Mesendoderm (in vitro differentiated cells): ENCODE measurements at regions not wholly inside any gene's neighbourhood (a gene's known extent, or its start where the extent isn't known, plus 50 kb on each side); places are given as distances from the start of the nearest gene placed in this dataset.

Experiments
- DNase-seq: peaks from one replicate; pipeline ENCODE4 v3.0.0; 2013
- H2AK5ac ChIP-seq: 2 replicates; pipeline ENCODE4 v1.6.1; 2013; ENCODE audit warnings: low read length, inconsistent platforms
- H2BK120ac ChIP-seq: 2 replicates; pipeline ENCODE4 v1.6.1; 2013; ENCODE audit warnings: low read depth, mild to moderate bottlenecking, low read length, moderate library complexity, mixed read lengths
- H2BK15ac ChIP-seq: replicated peaks from 2 replicates; pipeline ENCODE4 v1.6.1; 2013; ENCODE audit warnings: low read depth, mild to moderate bottlenecking, moderate library complexity
- H2BK5ac ChIP-seq: 2 replicates; pipeline ENCODE4 v1.6.1; 2013; ENCODE audit warnings: low read length, inconsistent platforms
- H3K18ac ChIP-seq: 2 replicates; pipeline ENCODE4 v1.6.1; 2013; ENCODE audit warnings: mild to moderate bottlenecking, low read length, mixed read lengths
- H3K23ac ChIP-seq: one replicate; pipeline ENCODE4 v1.6.1; 2013; ENCODE audit warnings: low read length
- H3K27ac ChIP-seq: 2 replicates; pipeline ENCODE4 v1.5.1; 2013; ENCODE audit warnings: low read depth, mild to moderate bottlenecking, inconsistent platforms, low read length, moderate library complexity
- H3K27me3 ChIP-seq: 2 replicates; pipeline ENCODE4 v1.6.1; 2013; ENCODE audit warnings: low read length, control low read depth, mild to moderate bottlenecking, inconsistent platforms; ENCODE audit not compliant: insufficient read depth, poor library complexity
- H3K36me3 ChIP-seq: 2 replicates; pipeline ENCODE4 v1.6.1; 2013; ENCODE audit warnings: low read length, inconsistent platforms; ENCODE audit not compliant: control insufficient read depth, insufficient read depth
- H3K4ac ChIP-seq: one replicate; pipeline ENCODE4 v1.6.1; 2013; ENCODE audit warnings: low read depth, mild to moderate bottlenecking, low read length, moderate library complexity
- H3K4me1 ChIP-seq: 2 replicates; pipeline ENCODE4 v1.6.1; 2013; ENCODE audit warnings: low read depth, low read length, inconsistent platforms; ENCODE audit not compliant: control insufficient read depth
- H3K4me2 ChIP-seq: 2 replicates; pipeline ENCODE4 v1.6.1; 2013; ENCODE audit warnings: low read length
- H3K4me3 ChIP-seq: 2 replicates; pipeline ENCODE4 v1.5.1; 2013; ENCODE audit warnings: mild to moderate bottlenecking, low read length
- H3K56ac ChIP-seq: one replicate; pipeline ENCODE4 v1.6.1; 2013; ENCODE audit warnings: low read length
- H3K79me1 ChIP-seq: 2 replicates; pipeline ENCODE4 v1.6.1; 2013; ENCODE audit warnings: low read length, inconsistent platforms
- H3K79me2 ChIP-seq: 2 replicates; pipeline ENCODE4 v1.6.1; 2013; ENCODE audit warnings: mild to moderate bottlenecking, low read length; ENCODE audit not compliant: control insufficient read depth, insufficient read depth
- H3K9ac ChIP-seq: 2 replicates; pipeline ENCODE4 v1.6.1; 2013; ENCODE audit warnings: low read length, inconsistent platforms
- H4K5ac ChIP-seq: one replicate; pipeline ENCODE4 v1.6.1; 2013; ENCODE audit warnings: low read length
- H4K8ac ChIP-seq: one replicate; pipeline ENCODE4 v1.6.1; 2013; ENCODE audit warnings: low read depth, mild to moderate bottlenecking, control low read depth, low read length, moderate library complexity
- WGBS: extraction: QIAGEN DNeasy Blood & Tissue Kit; methylation state at CpG from one replicate; pipeline ENCODE4 v1.1.7; 2013; ENCODE audit warnings: low lambda C conversion rate, missing lambda C conversion rate; ENCODE audit not compliant: insufficient coverage; ENCODE audit errors: extremely low coverage; 5-methylcytosine and 5-hydroxymethylcytosine counted together

DNA sequence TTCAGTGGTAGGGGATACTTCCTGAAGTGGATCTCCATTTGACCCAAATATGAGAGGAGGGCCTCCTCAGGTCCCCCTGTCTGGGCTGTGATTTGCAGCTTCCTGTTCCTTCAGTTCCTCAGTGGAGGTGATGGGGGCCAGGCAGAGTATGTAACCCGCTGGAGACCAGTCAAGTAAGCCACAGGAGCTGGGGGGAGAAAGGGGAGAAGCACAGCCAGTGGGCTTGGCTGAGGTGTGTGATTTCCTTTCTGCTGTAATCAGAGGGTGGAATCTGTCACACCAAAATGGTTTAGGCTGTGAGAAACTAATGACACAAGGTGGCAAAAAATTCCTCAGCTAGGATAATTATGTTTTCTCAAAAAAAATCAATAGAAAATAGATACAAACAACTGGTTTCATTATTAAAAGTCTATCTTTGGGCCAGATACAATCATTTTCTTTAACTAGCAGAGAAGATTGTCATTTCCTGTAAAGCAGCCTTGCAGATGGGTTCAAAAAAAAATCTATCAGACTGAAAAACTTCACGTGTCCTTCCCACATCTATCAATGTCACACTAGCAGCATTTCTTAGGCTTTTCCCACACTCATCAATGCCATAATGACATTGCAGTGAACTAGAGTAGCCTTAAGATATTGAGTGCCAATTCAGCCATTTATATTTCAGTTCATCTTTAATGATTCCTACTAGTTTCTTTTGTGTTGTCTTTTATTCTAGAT, 1660.3 kb downstream of the EFNB2 start:
- Histone ChIP-seq H4K5ac (no peak overlapping the region), H2BK5ac (no peak overlapping the region), H3K27ac (no peak overlapping the region), H2BK120ac (no peak overlapping the region), H3K4me1 (peaks cover 2% of the 10 kb centered on the region), H4K8ac (no peak overlapping the region), H2BK15ac (no peak overlapping the region), H3K4ac (no peak overlapping the region), H3K79me2 (no peaks in the 10 kb centered on the region), H3K79me1 (no peaks in the 10 kb centered on the region), H3K4me2 (no peak overlapping the region), H2AK5ac (no peak overlapping the region), H3K56ac (no peak overlapping the region), H3K9ac (no peak overlapping the region), H3K18ac (no peak overlapping the region), H3K36me3 (no peaks in the 10 kb centered on the region), H3K27me3 (no peaks in the 10 kb centered on the region), H3K4me3 (no peak overlapping the region), H3K23ac (no peak overlapping the region)
- peak; percentile 31 for DNase-seq
- WGBS: no CpG with 5 or more reads among the region's 2 CpGs

DNA sequence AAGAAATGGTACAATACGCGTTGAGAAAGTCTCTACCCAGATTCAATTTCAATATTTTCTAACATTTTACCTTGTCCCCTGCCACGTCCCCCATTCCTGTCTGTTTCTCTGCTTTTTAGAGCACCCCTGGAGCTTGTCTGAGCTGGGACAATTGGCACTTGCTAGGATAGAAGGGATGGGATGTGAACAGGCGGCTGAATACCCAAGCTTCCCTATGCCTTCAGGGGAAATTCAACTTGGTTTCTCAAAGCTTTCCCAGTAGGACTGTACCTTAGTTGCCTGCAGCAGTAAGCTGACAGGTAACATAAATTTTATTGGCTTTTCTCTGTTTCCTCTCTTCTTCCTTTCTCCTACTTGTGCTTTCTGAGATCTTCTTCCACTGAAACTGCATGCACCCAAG, 1663.3 kb downstream of the EFNB2 start:
- Histone ChIP-seq H3K23ac (no peak overlapping the region), H3K79me2 (no peaks in the 10 kb centered on the region), H4K8ac (no peak overlapping the region), H2BK5ac (no peak overlapping the region), H3K27me3 (no peaks in the 10 kb centered on the region), H3K4me1 (peaks cover 2% of the 10 kb centered on the region), H2BK120ac (no peak overlapping the region), H3K18ac (no peak overlapping the region), H3K27ac (no peak overlapping the region), H3K79me1 (no peaks in the 10 kb centered on the region), H3K4me3 (no peak overlapping the region), H3K56ac (no peak overlapping the region), H3K4ac (no peak overlapping the region), H3K4me2 (no peak overlapping the region), H4K5ac (no peak overlapping the region), H2AK5ac (no peak overlapping the region), H3K9ac (no peak overlapping the region), H2BK15ac (no peak overlapping the region), H3K36me3 (no peaks in the 10 kb centered on the region)
- DNase-seq: peak; percentile 75
- WGBS: no CpG with 5 or more reads among the region's 4 CpGs

GRCh38 chr13:104871456-104871855, 1664.0 kb downstream of the EFNB2 start:
- no CpG with 5 or more reads among the region's 3 CpGs for WGBS
- no peak overlapping the region for H3K56ac ChIP-seq
- no peaks in the 10 kb centered on the region for H3K27me3 ChIP-seq
- no peak for DNase-seq
- no peaks in the 10 kb centered on the region for H3K36me3 ChIP-seq
- H3K4ac ChIP-seq: no peak overlapping the region
- no peak overlapping the region for H3K4me2 ChIP-seq
- no peak overlapping the region for H3K4me3 ChIP-seq
- no peak overlapping the region for H4K8ac ChIP-seq
- peaks cover 2% of the 10 kb centered on the region for H3K4me1 ChIP-seq
- no peak overlapping the region for H3K9ac ChIP-seq
- H3K79me2 ChIP-seq: no peaks in the 10 kb centered on the region
- no peak overlapping the region for H2AK5ac ChIP-seq
- H3K18ac ChIP-seq: no peak overlapping the region
- H2BK120ac ChIP-seq: no peak overlapping the region
- no peak overlapping the region for H2BK15ac ChIP-seq
- no peak overlapping the region for H2BK5ac ChIP-seq
- H3K79me1 ChIP-seq: no peaks in the 10 kb centered on the region
- no peak overlapping the region for H3K23ac ChIP-seq
- H3K27ac ChIP-seq: no peak overlapping the region
- no peak overlapping the region for H4K5ac ChIP-seq

- H2BK120ac ChIP-seq: no peak overlapping the region
- H3K79me1 ChIP-seq: no peaks in the 10 kb centered on the region
- DNase-seq: no peak
- no peak overlapping the region for H3K9ac ChIP-seq
- no peak overlapping the region for H3K4ac ChIP-seq
- no peak overlapping the region for H3K4me2 ChIP-seq
- H3K18ac ChIP-seq: no peak overlapping the region
- H2BK5ac ChIP-seq: no peak overlapping the region
- H4K5ac ChIP-seq: no peak overlapping the region
- no peak overlapping the region for H3K27ac ChIP-seq
- no peak overlapping the region for H4K8ac ChIP-seq
- H3K4me1 ChIP-seq: peaks cover under 1% of the 10 kb centered on the region
- no peak overlapping the region for H3K56ac ChIP-seq
- no peaks in the 10 kb centered on the region for H3K79me2 ChIP-seq
- H3K23ac ChIP-seq: no peak overlapping the region
- H3K27me3 ChIP-seq: no peaks in the 10 kb centered on the region
- no peak overlapping the region for H3K4me3 ChIP-seq
- no peak overlapping the region for H2AK5ac ChIP-seq
- H2BK15ac ChIP-seq: no peak overlapping the region
- H3K36me3 ChIP-seq: no peaks in the 10 kb centered on the region
These were observed 1666.0 kb downstream of the EFNB2 start for GRCh38 chr13:104869501-104869900.

GRCh38 chr13:104868806-104869205, 1666.7 kb downstream of the EFNB2 start:
- no CpG with 5 or more reads among the region's 2 CpGs for WGBS

GRCh38 chr13:104855581-104855980, 1679.9 kb downstream of the EFNB2 start:
- no peak overlapping the region for H4K8ac ChIP-seq
- H2BK120ac ChIP-seq: no peak overlapping the region
- H3K27me3 ChIP-seq: no peaks in the 10 kb centered on the region
- H3K23ac ChIP-seq: no peak overlapping the region
- no peak overlapping the region for H3K4me3 ChIP-seq
- no peak overlapping the region for H4K5ac ChIP-seq
- H3K4me1 ChIP-seq: no peaks in the 10 kb centered on the region
- H3K79me1 ChIP-seq: no peaks in the 10 kb centered on the region
- no peak overlapping the region for H3K18ac ChIP-seq
- no peak overlapping the region for H3K9ac ChIP-seq
- H2BK15ac ChIP-seq: no peak overlapping the region
- H3K79me2 ChIP-seq: no peaks in the 10 kb centered on the region
- H3K56ac ChIP-seq: no peak overlapping the region
- no peak overlapping the region for H3K4ac ChIP-seq
- no peak overlapping the region for H2BK5ac ChIP-seq
- no CpG with 5 or more reads among the region's 1 CpG for WGBS
- H3K36me3 ChIP-seq: no peaks in the 10 kb centered on the region
- no peak overlapping the region for H3K4me2 ChIP-seq
- DNase-seq: no peak
- H2AK5ac ChIP-seq: no peak overlapping the region
- no peak overlapping the region for H3K27ac ChIP-seq

More at GRCh38 chr13:104868806-104869205, 1666.7 kb downstream of the EFNB2 start:
- H3K4me2 ChIP-seq: no peak overlapping the region
- H3K18ac ChIP-seq: no peak overlapping the region
- H3K4me1 ChIP-seq: no peaks in the 10 kb centered on the region
- H3K4ac ChIP-seq: no peak overlapping the region
- no peaks in the 10 kb centered on the region for H3K27me3 ChIP-seq
- no peaks in the 10 kb centered on the region for H3K79me1 ChIP-seq
- H4K5ac ChIP-seq: no peak overlapping the region
- H2BK15ac ChIP-seq: no peak overlapping the region
- DNase-seq: no peak
- no peak overlapping the region for H2BK120ac ChIP-seq
- no peaks in the 10 kb centered on the region for H3K79me2 ChIP-seq
- no peak overlapping the region for H3K27ac ChIP-seq
- H3K4me3 ChIP-seq: no peak overlapping the region
- H2BK5ac ChIP-seq: no peak overlapping the region
- no peak overlapping the region for H3K23ac ChIP-seq
- no peak overlapping the region for H3K56ac ChIP-seq
- H3K9ac ChIP-seq: no peak overlapping the region
- H3K36me3 ChIP-seq: no peaks in the 10 kb centered on the region
- H4K8ac ChIP-seq: no peak overlapping the region
- H2AK5ac ChIP-seq: no peak overlapping the region
